Pancreas (tissue), 10 donors: ENCODE measurements at regions not wholly inside any gene's neighbourhood (a gene's known extent, or its start where the extent isn't known, plus 50 kb on each side); places are given as distances from the start of the nearest gene placed in this dataset.

ENCODE experiments used
- ATAC-seq, 4 donors: fragments of 200-7000 bp; cut with Tn5 transposase; one replicate each; pipeline versions ENCODE4 v1.8.0 to v1.9.1; 2020; ENCODE audit warnings: mild to moderate bottlenecking in 4 of 4, moderate library complexity in 4 of 4
- DNase-seq, 6 donors: peaks; one replicate each; pipeline ENCODE4 v3.0.0-alpha.2; 2020
- FAIRE-seq: peaks from 2 replicates; lab custom pipeline; 2012; peaks lifted over from hg19 to GRCh38; lab: Jason Lieb, UNC
- H3K27ac ChIP-seq, 4 donors: fragments of 200-600 bp; sonication (generic); 1 replicate in 3 of 4; 2 replicates in 1 of 4; pipeline versions ENCODE4 v1.5.0 to v1.8.0; 2020
- H3K27me3 ChIP-seq, 4 donors: fragments of 200-600 bp; one replicate each; pipeline ENCODE4 v1.8.0; 2021
- H3K36me3 ChIP-seq, 3 donors: fragments of 200-600 bp; sonication (generic) in 1 of 3; one replicate each; pipeline versions ENCODE4 v1.5.0 to v1.8.0; 2020 to 2021
- H3K4me1 ChIP-seq, 3 donors: fragments of 200-600 bp; one replicate each; pipeline ENCODE4 v1.8.0; 2021
- H3K4me3 ChIP-seq, 4 donors: fragments of 200-600 bp; sonication (generic) in 2 of 4; one replicate each; pipeline versions ENCODE4 v1.5.0 to v1.8.0; 2020 to 2021
- H3K9me3 ChIP-seq, 4 donors: fragments of 200-600 bp; one replicate each; pipeline ENCODE4 v1.8.0; 2021
- CTCF ChIP-seq, 4 donors: fragments of 200-600 bp; sonication (generic) in 3 of 4; IDR thresholded peaks; one replicate each; pipeline versions ENCODE4 v1.5.0 to v1.8.0; 2021; ENCODE audit warnings: antibody characterized with exemption in 4 of 4
- WGBS, 2 donors: extraction: QIAGEN DNeasy Blood & Tissue Kit; methylation state at CpG; one replicate each; pipeline ENCODE4 v1.1.7; 2013; 5-methylcytosine and 5-hydroxymethylcytosine counted together
- intact Hi-C, 3 donors: fragments of 100-400 bp; cut with DNase I; formaldehyde crosslinking; loops; one replicate each; pipeline versions ENCODE4 v1.11.1 to v1.14.2; 2022
- donor health status: healthy with polysubstance abuse.
- donor health status: DM: no; HTN: no; CAD: no; lungs with moderate emphysema.
- donor health status: DM: no; HTN: no; CAD: no.
- donor health status: control.
- donor health status: control.
- donor health status: Bipolar disorder and iron deficiency.
- donor health status: DM: yes; HTN: yes; CAD: no.
- donor health status: DM: no; HTN: no; CAD: no.
- donor health status: DM: no; HTN: no; CAD: no.
- donor health status: DM: yes; HTN: yes; CAD: no.

- H3K27ac ChIP-seq, result no peak overlapping the region
- no peak overlapping the region for H3K4me3 ChIP-seq
- no peaks in the 10 kb centered on the region for H3K4me1 ChIP-seq
- no peak for TF ChIP-seq CTCF (IDR thresholded peaks at IDR 0.05)
- FAIRE-seq (no peak), DNase-seq (no peak), ATAC-seq (no peak)
- intact Hi-C loops, result no loop called here
- 14 to 27% methylated on average over 2 of the region's 2 CpGs for WGBS, 2 donors
- no peaks in the 10 kb centered on the region for H3K36me3 ChIP-seq
- H3K9me3 ChIP-seq, result no peaks in the 10 kb centered on the region
- no peaks in the 10 kb centered on the region for H3K27me3 ChIP-seq
Observed at GRCh38 chr4:32824336-32824735, 2104.2 kb downstream of the PCDH7 start.

GRCh38 chr4:32826169-32826568 is 2106.0 kb downstream of the PCDH7 start:
- 74 to 84% methylated on average over 3 of the region's 3 CpGs for WGBS, 2 donors
- TF ChIP-seq CTCF (IDR thresholded peaks at IDR 0.05), result no peak
- Histone ChIP-seq H3K4me3 (no peak overlapping the region), H3K27me3 (no peaks in the 10 kb centered on the region), H3K4me1 (no peaks in the 10 kb centered on the region), H3K27ac (no peak overlapping the region), H3K36me3 (no peaks in the 10 kb centered on the region), H3K9me3 (no peaks in the 10 kb centered on the region)
- no peak for ATAC-seq
- DNase-seq, result no peak
- no peak for FAIRE-seq
- intact Hi-C loops, result no loop called here

- no peak for TF ChIP-seq CTCF (IDR thresholded peaks at IDR 0.05)
- ATAC-seq (no peak), DNase-seq (no peak), FAIRE-seq (no peak)
- no peak overlapping the region for H3K4me3 ChIP-seq
- H3K9me3 ChIP-seq, result no peaks in the 10 kb centered on the region
- H3K4me1 ChIP-seq, result no peaks in the 10 kb centered on the region
- intact Hi-C loops, result no loop called here
- WGBS, 2 donors, result 53 to 69% methylated on average over 1 of the region's 1 CpG
- no peaks in the 10 kb centered on the region for H3K36me3 ChIP-seq
- no peaks in the 10 kb centered on the region for H3K27me3 ChIP-seq
- no peak overlapping the region for H3K27ac ChIP-seq
Observed at GRCh38 chr4:32830160-32830559, 2110.0 kb downstream of the PCDH7 start.

GRCh38 chr4:32831104-32831503 is 2110.9 kb downstream of the PCDH7 start:
- ATAC-seq, result no peak
- DNase-seq, result no peak
- no peaks in the 10 kb centered on the region for H3K36me3 ChIP-seq
- H3K9me3 ChIP-seq, result no peaks in the 10 kb centered on the region
- intact Hi-C loops, result no loop called here
- no peak for TF ChIP-seq CTCF (IDR thresholded peaks at IDR 0.05)
- H3K27ac ChIP-seq, result no peak overlapping the region
- FAIRE-seq, result no peak
- H3K4me3 ChIP-seq, result no peak overlapping the region
- H3K4me1 ChIP-seq, result no peaks in the 10 kb centered on the region
- no peaks in the 10 kb centered on the region for H3K27me3 ChIP-seq

- H3K27me3 ChIP-seq, result no peaks in the 10 kb centered on the region
- no peaks in the 10 kb centered on the region for H3K9me3 ChIP-seq
- intact Hi-C loops, result no loop called here
- no peak overlapping the region for H3K27ac ChIP-seq
- H3K36me3 ChIP-seq, result no peaks in the 10 kb centered on the region
- H3K4me3 ChIP-seq, result no peak overlapping the region
- no peak for TF ChIP-seq CTCF (IDR thresholded peaks at IDR 0.05)
- WGBS, 2 donors, result 32 to 35% methylated on average over 4 of the region's 4 CpGs
- ATAC-seq (no peak), DNase-seq (no peak), FAIRE-seq (no peak)
- H3K4me1 ChIP-seq, result no peaks in the 10 kb centered on the region
Observed at GRCh38 chr4:32840461-32841189, 2120.5 kb downstream of the PCDH7 start.
